ENCODE measurements at regions not wholly inside any gene's neighbourhood (a gene's known extent, or its start where the extent isn't known, plus 50 kb on each side); places are given as distances from the start of the nearest gene placed in this dataset.

GRCh38 chr13:104466016-104466415 lies 1399.8 kb upstream of the SLC10A2 start:
- no peak for DNase-seq (ENCODE audit: low read depth, low spot score)

GRCh38 chr13:104461049-104461448 lies 1394.8 kb upstream of the SLC10A2 start:
- DNase-seq (ENCODE audit: low read depth, low spot score): no peak

GRCh38 chr13:104460554-104460953 lies 1394.3 kb upstream of the SLC10A2 start:
- DNase-seq (ENCODE audit: low read depth, low spot score): no peak

- DNase-seq (ENCODE audit: low read depth, low spot score): no peak
Measured at GRCh38 chr13:104450006-104450405, 1383.8 kb upstream of the SLC10A2 start.

GRCh38 chr13:104447348-104447747 lies 1381.1 kb upstream of the SLC10A2 start:
- DNase-seq (ENCODE audit: low read depth, low spot score): no peak

- DNase-seq (ENCODE audit: low read depth, low spot score): no peak
Measured at GRCh38 chr13:104442536-104442935, 1376.3 kb upstream of the SLC10A2 start.

GRCh38 chr13:104436555-104436954 lies 1370.3 kb upstream of the SLC10A2 start:
- no peak for DNase-seq (ENCODE audit: low read depth, low spot score)

- no peak for DNase-seq (ENCODE audit: low read depth, low spot score)
Measured at GRCh38 chr13:104431895-104432294, 1365.7 kb upstream of the SLC10A2 start.

GRCh38 chr13:104426435-104426834 lies 1360.2 kb upstream of the SLC10A2 start:
- DNase-seq (ENCODE audit: low read depth, low spot score): no peak

- DNase-seq (ENCODE audit: low read depth, low spot score): no peak
Measured at GRCh38 chr13:104422668-104423067, 1356.5 kb upstream of the SLC10A2 start.

GRCh38 chr13:104416973-104417372 lies 1350.8 kb upstream of the SLC10A2 start:
- DNase-seq (ENCODE audit: low read depth, low spot score): no peak

GRCh38 chr13:104414771-104415170 lies 1348.6 kb upstream of the SLC10A2 start:
- no peak for DNase-seq (ENCODE audit: low read depth, low spot score)

- no peak for DNase-seq (ENCODE audit: low read depth, low spot score)
Measured at GRCh38 chr13:104414181-104414580, 1348.0 kb upstream of the SLC10A2 start.

GRCh38 chr13:104411141-104411765 lies 1345.0 kb upstream of the SLC10A2 start:
- no peak for DNase-seq (ENCODE audit: low read depth, low spot score)

GRCh38 chr13:104408733-104409132 lies 1342.5 kb upstream of the SLC10A2 start:
- no peak for DNase-seq (ENCODE audit: low read depth, low spot score)

- DNase-seq (ENCODE audit: low read depth, low spot score): no peak
Measured at GRCh38 chr13:104404325-104404724, 1338.1 kb upstream of the SLC10A2 start.

- no peak for DNase-seq (ENCODE audit: low read depth, low spot score)
Measured at GRCh38 chr13:104389691-104390090, 1323.5 kb upstream of the SLC10A2 start.

GRCh38 chr13:104387510-104387909 lies 1321.3 kb upstream of the SLC10A2 start:
- no peak for DNase-seq (ENCODE audit: low read depth, low spot score)

- DNase-seq (ENCODE audit: low read depth, low spot score): no peak
Measured at GRCh38 chr13:104385404-104385803, 1319.2 kb upstream of the SLC10A2 start.

GRCh38 chr13:104382951-104383350 lies 1316.7 kb upstream of the SLC10A2 start:
- no peak for DNase-seq (ENCODE audit: low read depth, low spot score)

- DNase-seq (ENCODE audit: low read depth, low spot score): no peak
Measured at GRCh38 chr13:104376588-104376987, 1310.4 kb upstream of the SLC10A2 start.

- DNase-seq (ENCODE audit: low read depth, low spot score): no peak
Measured at GRCh38 chr13:104375614-104376013, 1309.4 kb upstream of the SLC10A2 start.

GRCh38 chr13:104372095-104372655 lies 1306.0 kb upstream of the SLC10A2 start:
- DNase-seq (ENCODE audit: low read depth, low spot score): no peak

- no peak for DNase-seq (ENCODE audit: low read depth, low spot score)
Measured at GRCh38 chr13:104365430-104365829, 1299.2 kb upstream of the SLC10A2 start.

Measured in activated naive CD8-positive, alpha-beta T cell treated with anti-CD3 and anti-CD28 coated beads, Interleukin-2, amount 50 U/mL, for 16 hours (primary cell).